Activated T-cell treated with anti-CD3 and anti-CD28 coated beads, Interleukin-2, amount 50 U/mL, for 24 hours (primary cell): ENCODE measurements at regions not wholly inside any gene's neighbourhood (a gene's known extent, or its start where the extent isn't known, plus 50 kb on each side); places are given as distances from the start of the nearest gene placed in this dataset.
"Not testable (repeated sequence)": the region's sequence is repeated elsewhere in the genome, so short reads cannot be mapped to it uniquely, and the experiment has no call there.

Experiments used
- DNase-seq: peaks from one replicate; pipeline ENCODE4 v3.0.0-alpha.2; 2020
- H3K27ac Mint-ChIP-seq: 2 replicates; pipeline ENCODE4 v1.8.0; 2020; ENCODE audit warnings: mild to moderate bottlenecking, mixed read lengths
- H3K27me3 Mint-ChIP-seq: 2 replicates; pipeline ENCODE4 v1.8.0; 2020; ENCODE audit warnings: mixed read lengths
- H3K36me3 Mint-ChIP-seq: 2 replicates; pipeline ENCODE4 v1.8.0; 2020; ENCODE audit warnings: low read depth, mixed read lengths
- H3K4me1 Mint-ChIP-seq: 2 replicates; pipeline ENCODE4 v1.8.0; 2020; ENCODE audit warnings: low read depth, mixed read lengths
- H3K4me3 Mint-ChIP-seq: 2 replicates; pipeline ENCODE4 v1.8.0; 2020; ENCODE audit warnings: mild to moderate bottlenecking, moderate library complexity, mixed read lengths
- H3K9me3 Mint-ChIP-seq: 2 replicates; pipeline ENCODE4 v1.8.0; 2020; ENCODE audit warnings: mixed read lengths

DNA sequence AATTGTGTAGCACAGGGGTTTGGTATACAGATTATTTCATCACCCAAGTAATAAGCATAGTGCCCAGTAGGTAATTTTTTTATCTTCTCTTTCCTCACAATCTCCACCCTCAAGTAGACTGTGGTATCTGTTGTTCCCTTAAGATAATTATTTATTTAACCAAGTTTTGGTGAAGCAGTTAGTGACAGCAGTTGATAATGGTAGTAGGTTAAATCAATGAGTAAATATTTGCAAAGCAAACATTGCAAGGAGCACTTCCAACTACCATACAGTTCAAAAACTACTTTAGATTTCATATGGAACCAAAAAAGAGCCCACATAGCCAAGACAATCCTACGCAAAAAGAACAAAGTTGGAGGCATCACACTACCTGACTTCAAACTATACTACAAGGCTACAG, 291.8 kb downstream of the KCTD12 start:
- H3K27ac Mint-ChIP-seq, result no peak overlapping the region
- H3K9me3 Mint-ChIP-seq, result no peaks in the 10 kb centered on the region
- H3K27me3 Mint-ChIP-seq, result peaks cover 4% of the 10 kb centered on the region
- no peaks in the 10 kb centered on the region for H3K36me3 Mint-ChIP-seq
- H3K4me3 Mint-ChIP-seq, result no peak overlapping the region
- no peak for DNase-seq
- no peaks in the 10 kb centered on the region for H3K4me1 Mint-ChIP-seq

DNA sequence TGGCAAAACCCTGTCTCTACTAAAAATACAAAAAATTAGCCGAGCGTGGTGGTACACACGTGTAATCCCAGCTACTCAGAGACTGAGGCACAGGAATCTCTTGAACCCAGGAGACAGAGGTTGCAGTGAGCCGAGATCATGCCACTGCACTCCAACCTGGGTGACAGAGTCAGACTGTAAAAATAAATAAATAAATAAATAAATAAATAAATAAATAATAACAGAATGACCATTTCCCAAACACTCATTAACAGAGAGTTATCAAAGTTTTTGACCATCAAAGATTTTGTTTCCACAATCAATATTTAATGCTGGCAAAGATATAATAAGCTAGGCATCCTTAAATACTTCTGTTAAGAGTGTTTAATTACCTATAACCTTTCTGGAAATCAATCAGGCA, 299.4 kb downstream of the KCTD12 start:
- no peaks in the 10 kb centered on the region for H3K36me3 Mint-ChIP-seq
- no peak overlapping the region for H3K4me3 Mint-ChIP-seq
- H3K4me1 Mint-ChIP-seq, result no peaks in the 10 kb centered on the region
- H3K27me3 Mint-ChIP-seq, result peaks cover 8% of the 10 kb centered on the region
- no peaks in the 10 kb centered on the region for H3K9me3 Mint-ChIP-seq
- no peak overlapping the region for H3K27ac Mint-ChIP-seq
- no peak for DNase-seq

- no peaks in the 10 kb centered on the region for H3K36me3 Mint-ChIP-seq
- H3K9me3 Mint-ChIP-seq, result peaks cover 21% of the 10 kb centered on the region
- no peak for DNase-seq
- no peak overlapping the region for H3K27ac Mint-ChIP-seq
- H3K4me1 Mint-ChIP-seq, result no peaks in the 10 kb centered on the region
- no peaks in the 10 kb centered on the region for H3K27me3 Mint-ChIP-seq
- no peak overlapping the region for H3K4me3 Mint-ChIP-seq
Measured at GRCh38 chr13:76579701-76580100, 306.5 kb downstream of the KCTD12 start.

DNA sequence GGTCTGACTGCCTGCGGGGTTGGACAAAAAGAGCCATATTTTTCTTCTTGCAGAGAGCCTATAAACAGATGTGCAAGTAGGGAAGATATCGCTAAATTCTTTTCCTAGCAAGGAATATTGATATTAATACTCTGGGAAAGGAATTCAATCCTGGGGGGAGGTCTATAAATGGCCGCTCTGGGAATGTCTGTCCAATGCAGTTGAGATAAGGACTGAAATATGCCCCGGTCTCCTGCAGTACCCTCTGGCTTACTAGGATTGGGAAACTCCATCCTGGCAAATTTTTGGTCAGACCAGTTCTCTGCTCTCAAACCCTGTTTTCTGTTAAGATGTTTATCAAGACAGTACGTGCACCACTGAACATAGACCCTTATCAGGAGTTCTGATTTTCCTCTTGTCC, 310.6 kb downstream of the KCTD12 start:
- not testable (repeated sequence) for H3K4me3 Mint-ChIP-seq, H3K27ac Mint-ChIP-seq, H3K36me3 Mint-ChIP-seq, H3K27me3 Mint-ChIP-seq, H3K4me1 Mint-ChIP-seq, DNase-seq
- H3K9me3 Mint-ChIP-seq, result peaks cover 25% of the 10 kb centered on the region

DNA sequence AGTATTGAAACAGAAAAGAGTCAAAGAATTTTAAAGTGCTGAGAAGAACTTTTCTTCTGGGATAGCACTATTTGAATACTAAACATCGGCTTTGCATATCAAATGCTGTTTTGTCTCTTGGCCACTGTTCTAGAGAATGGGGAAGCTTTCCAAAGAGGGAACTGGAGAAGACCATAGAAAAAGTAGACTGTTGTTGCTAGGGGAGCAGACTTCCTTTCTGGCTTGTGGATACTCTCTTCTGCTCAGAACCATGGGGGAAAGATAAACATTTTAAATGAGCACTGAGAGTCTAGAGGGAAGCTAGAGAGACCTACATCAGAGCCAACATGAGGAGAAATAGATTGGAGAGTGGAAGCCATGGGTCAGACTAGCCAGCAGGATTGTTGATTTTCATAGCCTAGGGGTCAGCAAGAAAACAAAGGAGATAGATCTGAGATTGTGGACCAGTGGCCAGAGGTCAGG, 315.7 kb downstream of the KCTD12 start:
- no peak for DNase-seq
- Mint-ChIP-seq H3K9me3 (peaks cover 13% of the 10 kb centered on the region), H3K4me3 (no peak overlapping the region), H3K36me3 (no peaks in the 10 kb centered on the region), H3K27me3 (peaks cover 6% of the 10 kb centered on the region), H3K4me1 (no peaks in the 10 kb centered on the region), H3K27ac (no peak overlapping the region)

- no peaks in the 10 kb centered on the region for H3K9me3 Mint-ChIP-seq
- no peaks in the 10 kb centered on the region for H3K27me3 Mint-ChIP-seq
- H3K4me3 Mint-ChIP-seq, result no peak overlapping the region
Measured at GRCh38 chr13:76556627-76557026, 329.6 kb downstream of the KCTD12 start.

GRCh38 chr13:76552807-76553206, 333.4 kb downstream of the KCTD12 start:
- H3K9me3 Mint-ChIP-seq, result no peaks in the 10 kb centered on the region
- H3K27ac Mint-ChIP-seq, result no peak overlapping the region
- no peaks in the 10 kb centered on the region for H3K36me3 Mint-ChIP-seq
- H3K4me1 Mint-ChIP-seq, result no peaks in the 10 kb centered on the region
- H3K27me3 Mint-ChIP-seq, result no peaks in the 10 kb centered on the region
- no peak for DNase-seq
- no peak overlapping the region for H3K4me3 Mint-ChIP-seq

More at GRCh38 chr13:76556627-76557026, 329.6 kb downstream of the KCTD12 start:
- no peak for DNase-seq
- H3K27ac Mint-ChIP-seq, result no peak overlapping the region
- H3K4me1 Mint-ChIP-seq, result no peaks in the 10 kb centered on the region
- H3K36me3 Mint-ChIP-seq, result no peaks in the 10 kb centered on the region

GRCh38 chr13:76552041-76552772, 334.0 kb downstream of the KCTD12 start:
- no peaks in the 10 kb centered on the region for H3K36me3 Mint-ChIP-seq
- H3K27me3 Mint-ChIP-seq, result no peaks in the 10 kb centered on the region
- H3K4me3 Mint-ChIP-seq, result no peak overlapping the region
- H3K4me1 Mint-ChIP-seq, result no peaks in the 10 kb centered on the region
- no peaks in the 10 kb centered on the region for H3K9me3 Mint-ChIP-seq
- no peak for DNase-seq
- H3K27ac Mint-ChIP-seq, result no peak overlapping the region

DNA sequence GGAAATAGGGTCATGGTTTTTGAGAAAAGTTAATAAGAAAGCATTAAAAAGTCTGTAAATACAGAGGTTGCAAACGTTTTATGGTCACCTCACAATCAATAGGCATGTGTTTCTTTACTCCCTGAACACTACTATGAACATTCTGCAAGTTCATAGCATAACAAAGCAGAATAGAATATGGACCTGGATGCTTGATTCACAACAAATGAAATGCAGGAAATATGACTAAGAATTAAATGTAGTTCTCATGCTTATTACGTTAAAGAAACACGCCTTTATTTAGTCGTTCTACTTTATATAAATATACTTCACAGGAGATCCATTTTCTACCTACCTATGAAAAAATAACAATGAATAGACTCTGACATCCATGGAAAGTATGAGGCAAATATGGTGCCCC, 344.0 kb downstream of the KCTD12 start:
- DNase-seq, result no peak
- H3K4me1 Mint-ChIP-seq, result no peaks in the 10 kb centered on the region
- H3K36me3 Mint-ChIP-seq, result no peaks in the 10 kb centered on the region
- no peak overlapping the region for H3K4me3 Mint-ChIP-seq
- H3K9me3 Mint-ChIP-seq, result peaks cover 2% of the 10 kb centered on the region
- no peak overlapping the region for H3K27ac Mint-ChIP-seq
- H3K27me3 Mint-ChIP-seq, result no peaks in the 10 kb centered on the region

DNA sequence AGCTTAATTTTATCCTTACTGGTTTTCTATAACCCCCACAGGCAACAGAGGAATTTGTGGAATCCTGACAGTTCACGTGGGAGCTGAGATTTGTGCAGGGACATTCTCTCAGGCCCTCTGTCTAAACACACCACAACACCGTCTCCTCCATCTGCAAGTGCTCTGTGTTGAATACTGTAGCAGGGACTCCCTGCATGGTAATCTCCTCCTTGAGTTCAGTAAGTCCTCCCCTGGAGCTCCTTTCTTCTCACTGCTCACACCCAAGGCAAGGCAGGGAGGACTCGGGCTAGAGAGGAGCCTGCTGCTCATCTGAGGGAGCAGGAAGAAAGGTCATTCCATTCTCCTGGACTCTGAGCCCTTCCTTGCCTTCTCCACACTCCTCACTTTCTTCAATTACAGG, 348.2 kb downstream of the KCTD12 start:
- H3K4me1 Mint-ChIP-seq, result no peaks in the 10 kb centered on the region
- peaks cover 7% of the 10 kb centered on the region for H3K27me3 Mint-ChIP-seq
- no peak overlapping the region for H3K27ac Mint-ChIP-seq
- DNase-seq, result no peak
- H3K9me3 Mint-ChIP-seq, result no peaks in the 10 kb centered on the region
- H3K36me3 Mint-ChIP-seq, result no peaks in the 10 kb centered on the region
- H3K4me3 Mint-ChIP-seq, result no peak overlapping the region

DNA sequence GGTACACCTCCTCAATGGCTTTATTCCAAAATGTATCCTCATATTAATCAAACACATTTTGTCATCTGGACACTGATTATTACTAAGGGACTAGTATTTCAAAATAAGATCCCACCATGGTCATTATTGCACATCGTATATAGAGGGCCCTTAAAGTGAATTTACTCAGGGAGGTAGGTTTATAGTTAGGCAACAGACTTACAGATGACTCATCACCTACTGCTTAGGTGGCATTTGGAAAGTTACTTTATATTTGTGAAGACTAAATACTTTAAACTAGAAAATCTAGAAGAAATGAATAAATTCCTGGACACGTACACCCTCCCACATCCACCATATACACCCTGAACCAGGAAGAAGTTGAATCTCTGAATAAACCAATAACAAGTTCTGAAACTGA, 353.0 kb downstream of the KCTD12 start:
- peaks cover 7% of the 10 kb centered on the region for H3K27me3 Mint-ChIP-seq
- no peak for DNase-seq
- no peaks in the 10 kb centered on the region for H3K9me3 Mint-ChIP-seq
- no peaks in the 10 kb centered on the region for H3K36me3 Mint-ChIP-seq
- H3K27ac Mint-ChIP-seq, result no peak overlapping the region
- H3K4me3 Mint-ChIP-seq, result no peak overlapping the region
- H3K4me1 Mint-ChIP-seq, result no peaks in the 10 kb centered on the region

- no peaks in the 10 kb centered on the region for H3K27me3 Mint-ChIP-seq
- no peak for DNase-seq
- no peaks in the 10 kb centered on the region for H3K4me1 Mint-ChIP-seq
- no peaks in the 10 kb centered on the region for H3K36me3 Mint-ChIP-seq
- H3K4me3 Mint-ChIP-seq, result no peak overlapping the region
- H3K27ac Mint-ChIP-seq, result no peak overlapping the region
- H3K9me3 Mint-ChIP-seq, result no peaks in the 10 kb centered on the region
Measured at GRCh38 chr13:76527041-76527440, 359.2 kb downstream of the KCTD12 start.

DNA sequence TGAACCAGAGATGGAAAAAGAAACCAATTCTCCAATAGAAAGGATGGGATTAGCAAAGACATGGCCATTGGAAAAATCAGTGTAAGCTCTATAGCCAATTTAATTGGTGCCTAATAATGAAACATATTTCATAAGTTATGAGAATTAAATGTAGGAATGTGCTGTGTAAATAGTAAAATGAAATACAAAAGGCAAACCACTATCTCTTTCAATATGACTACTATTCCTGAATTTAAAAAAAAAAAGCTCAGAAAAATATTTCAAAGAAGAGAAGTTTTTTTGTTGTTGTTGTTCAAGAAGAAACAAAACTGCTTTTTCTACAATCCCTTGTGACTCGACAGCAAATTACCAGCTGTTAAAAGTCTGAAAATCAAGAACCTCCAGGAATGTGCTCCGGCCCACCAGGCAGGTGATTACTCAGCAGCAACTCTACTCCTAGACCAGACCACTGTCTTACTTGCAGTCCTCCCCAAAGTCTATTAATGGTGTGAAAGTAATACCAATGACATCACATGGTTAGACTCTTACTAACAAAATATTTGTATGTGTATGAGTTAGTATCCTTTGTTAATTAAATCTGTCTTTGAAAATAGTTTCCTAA, 362.4 kb downstream of the KCTD12 start:
- Mint-ChIP-seq H3K27me3 (no peaks in the 10 kb centered on the region), H3K36me3 (no peaks in the 10 kb centered on the region), H3K4me1 (no peaks in the 10 kb centered on the region), H3K27ac (no peak overlapping the region), H3K4me3 (no peak overlapping the region), H3K9me3 (no peaks in the 10 kb centered on the region)
- DNase-seq, result no peak

DNA sequence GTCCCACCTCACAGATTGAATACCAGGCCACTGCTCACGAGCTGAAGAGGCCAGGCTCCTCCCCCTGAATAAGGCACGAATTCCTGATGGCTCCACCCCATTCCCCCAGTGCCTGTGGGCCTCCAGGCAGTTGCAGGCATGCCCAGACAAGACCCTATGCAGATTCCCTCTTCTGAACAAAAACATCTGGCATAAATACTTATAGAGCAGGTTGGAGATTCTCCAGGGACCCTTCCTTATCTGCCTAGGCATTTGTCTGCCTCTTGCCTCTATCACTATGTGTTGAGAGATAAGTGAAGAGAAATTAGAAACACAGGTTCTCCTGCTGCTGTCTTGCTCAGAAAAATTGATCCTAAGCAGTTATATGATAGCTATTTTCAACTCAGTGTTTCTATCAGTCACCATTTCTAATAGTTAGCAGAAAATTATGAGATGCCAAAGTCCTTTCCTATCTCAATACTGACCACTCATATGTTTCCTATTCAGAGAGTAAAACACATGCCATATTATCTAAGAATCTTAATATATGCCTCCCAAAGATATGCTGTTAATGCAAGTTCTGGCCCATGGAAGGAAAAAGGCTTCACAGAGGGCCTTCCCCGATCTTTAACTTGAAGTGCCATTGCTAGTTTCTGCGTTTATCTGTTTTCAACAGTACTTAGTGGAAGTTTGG, 364.0 kb downstream of the KCTD12 start:
- DNase-seq, result no peak
- Mint-ChIP-seq H3K27me3 (peaks cover 5% of the 10 kb centered on the region), H3K4me1 (no peaks in the 10 kb centered on the region), H3K4me3 (no peak overlapping the region), H3K9me3 (no peaks in the 10 kb centered on the region), H3K36me3 (no peaks in the 10 kb centered on the region), H3K27ac (no peak overlapping the region)

DNA sequence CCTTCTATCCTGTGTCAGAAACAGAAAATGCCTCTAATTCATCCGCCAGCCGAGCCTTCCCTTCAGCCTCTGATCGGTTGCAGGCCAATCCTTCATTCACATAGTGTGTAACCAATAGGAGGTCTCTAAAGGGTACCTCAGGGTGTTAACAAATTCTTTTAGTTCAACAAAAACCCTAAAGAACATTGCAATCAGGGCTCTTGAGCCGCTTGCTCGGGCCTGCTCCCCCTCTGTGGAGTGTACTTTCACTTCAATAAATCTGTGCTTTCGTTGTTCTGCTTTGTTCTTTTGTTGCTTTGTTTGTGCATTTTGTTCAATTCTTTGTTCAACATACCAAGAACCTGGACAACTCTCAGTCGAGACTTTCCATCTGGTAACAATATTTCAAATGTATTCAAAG, 366.5 kb downstream of the KCTD12 start:
- peaks cover 15% of the 10 kb centered on the region for H3K27me3 Mint-ChIP-seq
- H3K9me3 Mint-ChIP-seq, result no peaks in the 10 kb centered on the region
- no peaks in the 10 kb centered on the region for H3K36me3 Mint-ChIP-seq
- no peak overlapping the region for H3K27ac Mint-ChIP-seq
- H3K4me1 Mint-ChIP-seq, result no peaks in the 10 kb centered on the region
- H3K4me3 Mint-ChIP-seq, result no peak overlapping the region
- no peak for DNase-seq
